Lower leg skin (tissue), 3 donors: ENCODE measurements at regions not wholly inside any gene's neighbourhood (a gene's known extent, or its start where the extent isn't known, plus 50 kb on each side); places are given as distances from the start of the nearest gene placed in this dataset.

ENCODE experiments used
- POLR2A ChIP-seq, 2 donors: fragments of 450-650 bp; IDR thresholded peaks; one replicate each; pipeline ENCODE4 v1.6.1; 2016 to 2017; ENCODE audit warnings: antibody characterized with exemption in 2 of 2, mild to moderate bottlenecking in 1 of 2, moderate library complexity in 1 of 2
- TF ChIP-seq, protein P1 (sequence below), 3 donors: fragments of 450-650 bp; IDR thresholded peaks; one replicate each; pipeline ENCODE4 v1.5.1; 2016; ENCODE audit warnings: antibody characterized with exemption in 3 of 3, mild to moderate bottlenecking in 3 of 3, moderate library complexity in 2 of 3

DNA sequence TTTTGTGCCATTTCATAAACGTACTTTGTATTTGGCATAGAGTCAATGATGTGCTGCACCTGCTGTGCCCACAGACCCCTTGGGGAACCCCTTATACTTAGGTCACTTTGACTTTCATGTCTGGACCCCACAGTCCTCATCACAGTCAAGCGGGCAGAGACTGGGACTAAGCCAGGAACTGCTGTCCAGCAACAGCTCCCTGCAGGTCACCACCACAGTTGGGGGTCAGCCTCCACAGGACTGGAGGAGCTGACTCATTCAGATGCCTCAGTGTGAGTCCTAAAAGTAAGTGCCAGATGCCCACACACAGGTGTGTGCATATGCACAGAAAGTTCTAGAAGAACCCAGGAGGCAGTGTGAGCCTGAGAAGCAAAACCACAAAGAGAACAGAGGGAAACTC, 339.8 kb downstream of the GABRB3 start:
- TF ChIP-seq, protein P1, sequence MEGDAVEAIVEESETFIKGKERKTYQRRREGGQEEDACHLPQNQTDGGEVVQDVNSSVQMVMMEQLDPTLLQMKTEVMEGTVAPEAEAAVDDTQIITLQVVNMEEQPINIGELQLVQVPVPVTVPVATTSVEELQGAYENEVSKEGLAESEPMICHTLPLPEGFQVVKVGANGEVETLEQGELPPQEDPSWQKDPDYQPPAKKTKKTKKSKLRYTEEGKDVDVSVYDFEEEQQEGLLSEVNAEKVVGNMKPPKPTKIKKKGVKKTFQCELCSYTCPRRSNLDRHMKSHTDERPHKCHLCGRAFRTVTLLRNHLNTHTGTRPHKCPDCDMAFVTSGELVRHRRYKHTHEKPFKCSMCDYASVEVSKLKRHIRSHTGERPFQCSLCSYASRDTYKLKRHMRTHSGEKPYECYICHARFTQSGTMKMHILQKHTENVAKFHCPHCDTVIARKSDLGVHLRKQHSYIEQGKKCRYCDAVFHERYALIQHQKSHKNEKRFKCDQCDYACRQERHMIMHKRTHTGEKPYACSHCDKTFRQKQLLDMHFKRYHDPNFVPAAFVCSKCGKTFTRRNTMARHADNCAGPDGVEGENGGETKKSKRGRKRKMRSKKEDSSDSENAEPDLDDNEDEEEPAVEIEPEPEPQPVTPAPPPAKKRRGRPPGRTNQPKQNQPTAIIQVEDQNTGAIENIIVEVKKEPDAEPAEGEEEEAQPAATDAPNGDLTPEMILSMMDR (IDR thresholded peaks at IDR 0.05): no peak
- TF ChIP-seq POLR2A (IDR thresholded peaks at IDR 0.05): no peak
